Prostate gland (tissue), 2 donors: ENCODE measurements at regions not wholly inside any gene's neighbourhood (a gene's known extent, or its start where the extent isn't known, plus 50 kb on each side); places are given as distances from the start of the nearest gene placed in this dataset.

Source experiments
- POLR2A ChIP-seq: fragments of 450-650 bp; IDR thresholded peaks from one replicate; pipeline ENCODE4 v1.6.1; 2016; ENCODE audit warnings: antibody characterized with exemption, mild to moderate bottlenecking
- POLR2AphosphoS5 ChIP-seq: sonication (generic); formaldehyde crosslinking; IDR thresholded peaks from one replicate; pipeline ENCODE4 v1.6.1; 2017; ENCODE audit warnings: antibody characterized with exemption
- TF ChIP-seq, protein P1 (sequence below), 4 experiments: fragments of 200-600 bp in 2 of 4; fragments of 450-650 bp in 2 of 4; sonication (generic) in 2 of 4; IDR thresholded peaks; 1 replicate in 3 of 4; 2 replicates in 1 of 4; pipeline ENCODE4 v1.5.1; 2016 to 2019; ENCODE audit warnings: antibody characterized with exemption in 4 of 4, mild to moderate bottlenecking in 2 of 4, moderate library complexity in 2 of 4

DNA sequence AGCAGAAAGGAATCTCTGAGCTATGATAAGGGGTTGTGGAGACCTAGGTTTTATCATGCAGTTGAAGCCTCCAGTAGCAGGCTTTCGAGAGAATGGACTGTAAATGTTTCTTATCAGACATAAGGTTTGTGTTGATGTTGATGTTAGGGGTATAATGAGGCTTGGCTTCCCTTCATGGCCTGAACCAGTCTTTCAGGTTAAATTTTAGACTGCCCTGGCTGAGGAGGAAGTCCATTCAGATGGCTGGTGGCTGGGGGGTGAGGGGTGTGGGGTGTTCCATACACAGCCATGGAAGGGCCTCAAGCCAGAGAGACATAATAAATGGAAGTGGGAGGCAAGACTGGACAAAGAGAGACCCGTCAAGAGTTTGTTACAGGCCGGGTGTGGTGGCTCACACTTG, 65.1 kb downstream of the IRF2BPL start:
- TF ChIP-seq POLR2A: no peak
- TF ChIP-seq, protein P1, sequence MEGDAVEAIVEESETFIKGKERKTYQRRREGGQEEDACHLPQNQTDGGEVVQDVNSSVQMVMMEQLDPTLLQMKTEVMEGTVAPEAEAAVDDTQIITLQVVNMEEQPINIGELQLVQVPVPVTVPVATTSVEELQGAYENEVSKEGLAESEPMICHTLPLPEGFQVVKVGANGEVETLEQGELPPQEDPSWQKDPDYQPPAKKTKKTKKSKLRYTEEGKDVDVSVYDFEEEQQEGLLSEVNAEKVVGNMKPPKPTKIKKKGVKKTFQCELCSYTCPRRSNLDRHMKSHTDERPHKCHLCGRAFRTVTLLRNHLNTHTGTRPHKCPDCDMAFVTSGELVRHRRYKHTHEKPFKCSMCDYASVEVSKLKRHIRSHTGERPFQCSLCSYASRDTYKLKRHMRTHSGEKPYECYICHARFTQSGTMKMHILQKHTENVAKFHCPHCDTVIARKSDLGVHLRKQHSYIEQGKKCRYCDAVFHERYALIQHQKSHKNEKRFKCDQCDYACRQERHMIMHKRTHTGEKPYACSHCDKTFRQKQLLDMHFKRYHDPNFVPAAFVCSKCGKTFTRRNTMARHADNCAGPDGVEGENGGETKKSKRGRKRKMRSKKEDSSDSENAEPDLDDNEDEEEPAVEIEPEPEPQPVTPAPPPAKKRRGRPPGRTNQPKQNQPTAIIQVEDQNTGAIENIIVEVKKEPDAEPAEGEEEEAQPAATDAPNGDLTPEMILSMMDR (IDR thresholded peaks at IDR 0.05): no peak
- TF ChIP-seq POLR2AphosphoS5: peak; percentile 53
